ENCODE measurements at regions not wholly inside any gene's neighbourhood (a gene's known extent, or its start where the extent isn't known, plus 50 kb on each side); places are given as distances from the start of the nearest gene placed in this dataset.

- Mint-ChIP-seq H3K9me3 (no peaks in the 10 kb centered on the region), H3K4me1 (peaks cover 8 to 14% (median 8%) of the 10 kb centered on the region in 3 donors), H3K27me3 (peaks cover 6% of the 10 kb centered on the region), H3K27ac (peak overlapping the region in 1 of 3 donors; percentile 71), H3K4me3 (peak overlapping the region in 1 of 4 donors; percentile 15), H3K36me3 (peaks cover 3% of the 10 kb centered on the region)
These were observed 64.9 kb downstream of the MCFD2 start for GRCh38 chr2:46850742-46851141.

GRCh38 chr2:46849721-46850556, 65.7 kb downstream of the MCFD2 start:
- peaks cover 8 to 14% (median 8%) of the 10 kb centered on the region in 3 donors for H3K4me1 Mint-ChIP-seq
- H3K4me3 Mint-ChIP-seq: peak overlapping the region in 1 of 4 donors; percentile 12
- H3K27me3 Mint-ChIP-seq: peaks cover 6% of the 10 kb centered on the region
- H3K27ac Mint-ChIP-seq: no peak overlapping the region
- H3K9me3 Mint-ChIP-seq: no peaks in the 10 kb centered on the region
- H3K36me3 Mint-ChIP-seq: peaks cover 4% of the 10 kb centered on the region

- Mint-ChIP-seq H3K36me3 (peaks cover 1% of the 10 kb centered on the region), H3K4me1 (peaks cover 8 to 14% (median 8%) of the 10 kb centered on the region in 3 donors), H3K9me3 (no peaks in the 10 kb centered on the region), H3K27ac (no peak overlapping the region), H3K4me3 (peak overlapping the region in 1 of 4 donors; percentile 27), H3K27me3 (peaks cover 6% of the 10 kb centered on the region)
These were observed 66.4 kb downstream of the MCFD2 start for GRCh38 chr2:46849046-46849715.

- H3K36me3 Mint-ChIP-seq: peaks cover 1% of the 10 kb centered on the region
- peaks cover 6% of the 10 kb centered on the region for H3K27me3 Mint-ChIP-seq
- H3K9me3 Mint-ChIP-seq: no peaks in the 10 kb centered on the region
- H3K4me1 Mint-ChIP-seq: peaks cover 8 to 18% (median 8%) of the 10 kb centered on the region in 3 donors
- no peak overlapping the region for H3K4me3 Mint-ChIP-seq
- no peak overlapping the region for H3K27ac Mint-ChIP-seq
These were observed 67.2 kb downstream of the MCFD2 start for GRCh38 chr2:46848447-46848846.

GRCh38 chr2:46847726-46848412, 67.7 kb downstream of the MCFD2 start:
- H3K4me1 Mint-ChIP-seq: peaks cover 8 to 18% (median 8%) of the 10 kb centered on the region in 3 donors

GRCh38 chr2:46847185-46847710, 68.4 kb downstream of the MCFD2 start:
- peaks cover 6% of the 10 kb centered on the region for H3K27me3 Mint-ChIP-seq

More at GRCh38 chr2:46847726-46848412, 67.7 kb downstream of the MCFD2 start:
- Mint-ChIP-seq H3K4me3 (no peak overlapping the region), H3K9me3 (no peaks in the 10 kb centered on the region), H3K27me3 (peaks cover 6% of the 10 kb centered on the region), H3K36me3 (peaks cover 1% of the 10 kb centered on the region), H3K27ac (no peak overlapping the region)

GRCh38 chr2:46846536-46846935, 69.1 kb downstream of the MCFD2 start:
- Mint-ChIP-seq H3K4me1 (peaks cover 11 to 22% (median 13%) of the 10 kb centered on the region in 3 donors), H3K4me3 (no peak overlapping the region), H3K27me3 (peaks cover 6% of the 10 kb centered on the region), H3K9me3 (no peaks in the 10 kb centered on the region), H3K27ac (no peak overlapping the region), H3K36me3 (peaks cover 1% of the 10 kb centered on the region)

More at GRCh38 chr2:46847185-46847710, 68.4 kb downstream of the MCFD2 start:
- Mint-ChIP-seq H3K4me1 (peaks cover 8 to 18% (median 8%) of the 10 kb centered on the region in 3 donors), H3K36me3 (peaks cover 1% of the 10 kb centered on the region), H3K9me3 (no peaks in the 10 kb centered on the region), H3K27ac (no peak overlapping the region), H3K4me3 (no peak overlapping the region)

- Mint-ChIP-seq H3K27me3 (peaks cover 6% of the 10 kb centered on the region), H3K27ac (no peak overlapping the region), H3K4me1 (peaks cover 13 to 24% (median 15%) of the 10 kb centered on the region in 3 donors), H3K36me3 (peaks cover 1% of the 10 kb centered on the region), H3K9me3 (no peaks in the 10 kb centered on the region), H3K4me3 (no peak overlapping the region)
These were observed 69.8 kb downstream of the MCFD2 start for GRCh38 chr2:46845542-46846486.

GRCh38 chr2:46844443-46844842, 71.2 kb downstream of the MCFD2 start:
- H3K4me3 Mint-ChIP-seq: no peak overlapping the region
- H3K9me3 Mint-ChIP-seq: no peaks in the 10 kb centered on the region
- H3K36me3 Mint-ChIP-seq: peaks cover 1% of the 10 kb centered on the region
- H3K27ac Mint-ChIP-seq: no peak overlapping the region
- peaks cover 13 to 24% (median 15%) of the 10 kb centered on the region in 3 donors for H3K4me1 Mint-ChIP-seq
- H3K27me3 Mint-ChIP-seq: peaks cover 4% of the 10 kb centered on the region

- H3K36me3 Mint-ChIP-seq: peaks cover 1% of the 10 kb centered on the region
- H3K27ac Mint-ChIP-seq: no peak overlapping the region
- H3K9me3 Mint-ChIP-seq: no peaks in the 10 kb centered on the region
- no peak overlapping the region for H3K4me3 Mint-ChIP-seq
- H3K27me3 Mint-ChIP-seq: peaks cover 4% of the 10 kb centered on the region
- H3K4me1 Mint-ChIP-seq: peaks cover 13 to 22% (median 15%) of the 10 kb centered on the region in 3 donors
These were observed 71.6 kb downstream of the MCFD2 start for GRCh38 chr2:46844034-46844433.

GRCh38 chr2:46843316-46843715, 72.3 kb downstream of the MCFD2 start:
- Mint-ChIP-seq H3K9me3 (no peaks in the 10 kb centered on the region), H3K36me3 (peaks cover 1% of the 10 kb centered on the region), H3K4me3 (no peak overlapping the region), H3K27me3 (no peaks in the 10 kb centered on the region), H3K27ac (no peak overlapping the region), H3K4me1 (peaks cover 8 to 14% (median 10%) of the 10 kb centered on the region in 3 donors)

GRCh38 chr2:46842876-46843275, 72.7 kb downstream of the MCFD2 start:
- Mint-ChIP-seq H3K36me3 (peaks cover 1% of the 10 kb centered on the region), H3K4me1 (peaks cover 4 to 10% (median 7%) of the 10 kb centered on the region in 3 donors), H3K4me3 (no peak overlapping the region), H3K27ac (no peak overlapping the region), H3K27me3 (no peaks in the 10 kb centered on the region), H3K9me3 (no peaks in the 10 kb centered on the region)

GRCh38 chr2:46841621-46842020, 74.0 kb downstream of the MCFD2 start:
- Mint-ChIP-seq H3K36me3 (peaks cover 1% of the 10 kb centered on the region), H3K9me3 (no peaks in the 10 kb centered on the region), H3K27me3 (peaks cover 6% of the 10 kb centered on the region), H3K4me3 (peak overlapping the region in 2 of 4 donors; percentile 4 to 20), H3K4me1 (peaks cover 4 to 10% (median 7%) of the 10 kb centered on the region in 3 donors), H3K27ac (peak overlapping the region in 1 of 3 donors; percentile 24)

GRCh38 chr2:46839045-46839444, 76.6 kb downstream of the MCFD2 start:
- Mint-ChIP-seq H3K4me1 (peaks cover 4 to 8% (median 7%) of the 10 kb centered on the region in 3 donors), H3K4me3 (peak overlapping the region in 1 of 4 donors; percentile 14), H3K27me3 (peaks cover 6% of the 10 kb centered on the region), H3K27ac (no peak overlapping the region), H3K36me3 (no peaks in the 10 kb centered on the region), H3K9me3 (no peaks in the 10 kb centered on the region)
